ELF-1 (cell line): ENCODE measurements at regions not wholly inside any gene's neighbourhood (a gene's known extent, or its start where the extent isn't known, plus 50 kb on each side); places are given as distances from the start of the nearest gene placed in this dataset.

ENCODE experiments used
- DNase-seq: peaks from one replicate; pipeline ENCODE4 v3.0.0-alpha.2; 2016; ENCODE audit warnings: low read depth, low spot score

GRCh38 chr13:99665711-99666110 lies 164.4 kb downstream of the TM9SF2 start:
- no peak for DNase-seq

GRCh38 chr13:99663908-99664307 lies 162.6 kb downstream of the TM9SF2 start:
- DNase-seq: no peak

- DNase-seq: no peak
Measured at GRCh38 chr13:99663185-99663825, 162.0 kb downstream of the TM9SF2 start.

- DNase-seq: no peak
Measured at GRCh38 chr13:99662678-99663077, 161.4 kb downstream of the TM9SF2 start.

GRCh38 chr13:99661791-99662190 lies 160.5 kb downstream of the TM9SF2 start:
- peak; percentile 81 for DNase-seq

GRCh38 chr13:99659866-99660554 lies 158.7 kb downstream of the TM9SF2 start:
- no peak for DNase-seq

- DNase-seq: peak; percentile 36
Measured at GRCh38 chr13:99659226-99659625, 158.0 kb downstream of the TM9SF2 start.

GRCh38 chr13:99658261-99658991 lies 157.2 kb downstream of the TM9SF2 start:
- peak; percentile 68 for DNase-seq

GRCh38 chr13:99657848-99658260 lies 156.6 kb downstream of the TM9SF2 start:
- DNase-seq: peak; percentile 65

GRCh38 chr13:99656844-99657381 lies 155.6 kb downstream of the TM9SF2 start:
- no peak for DNase-seq

GRCh38 chr13:99656092-99656745 lies 154.9 kb downstream of the TM9SF2 start:
- DNase-seq: peak; percentile 83

- DNase-seq: no peak
Measured at GRCh38 chr13:99655351-99656091, 154.2 kb downstream of the TM9SF2 start.

GRCh38 chr13:99654076-99654475 lies 152.8 kb downstream of the TM9SF2 start:
- DNase-seq: no peak

- DNase-seq: no peak
Measured at GRCh38 chr13:99653526-99653925, 152.3 kb downstream of the TM9SF2 start.

GRCh38 chr13:99652901-99653300 lies 151.6 kb downstream of the TM9SF2 start:
- DNase-seq: no peak

- no peak for DNase-seq
Measured at GRCh38 chr13:99652141-99652540, 150.9 kb downstream of the TM9SF2 start.

GRCh38 chr13:99651016-99651415 lies 149.7 kb downstream of the TM9SF2 start:
- no peak for DNase-seq

GRCh38 chr13:99650410-99650809 lies 149.1 kb downstream of the TM9SF2 start:
- no peak for DNase-seq

- DNase-seq: no peak
Measured at GRCh38 chr13:99648927-99649326, 147.7 kb downstream of the TM9SF2 start.

GRCh38 chr13:99648066-99648665 lies 146.9 kb downstream of the TM9SF2 start:
- DNase-seq: no peak

GRCh38 chr13:99647596-99647985 lies 146.3 kb downstream of the TM9SF2 start:
- DNase-seq: no peak
